GM12873 (cell line): ENCODE measurements at regions not wholly inside any gene's neighbourhood (a gene's known extent, or its start where the extent isn't known, plus 50 kb on each side); places are given as distances from the start of the nearest gene placed in this dataset.

Source experiments
- TF ChIP-seq, protein P1 (sequence below): IDR thresholded peaks from 2 replicates; pipeline ENCODE4 v1.5.1; 2012; ENCODE audit warnings: low read depth, mild to moderate bottlenecking, moderate library complexity, low read length, control low read depth; ENCODE audit not compliant: insufficient read depth; ENCODE audit errors: missing control alignments

DNA sequence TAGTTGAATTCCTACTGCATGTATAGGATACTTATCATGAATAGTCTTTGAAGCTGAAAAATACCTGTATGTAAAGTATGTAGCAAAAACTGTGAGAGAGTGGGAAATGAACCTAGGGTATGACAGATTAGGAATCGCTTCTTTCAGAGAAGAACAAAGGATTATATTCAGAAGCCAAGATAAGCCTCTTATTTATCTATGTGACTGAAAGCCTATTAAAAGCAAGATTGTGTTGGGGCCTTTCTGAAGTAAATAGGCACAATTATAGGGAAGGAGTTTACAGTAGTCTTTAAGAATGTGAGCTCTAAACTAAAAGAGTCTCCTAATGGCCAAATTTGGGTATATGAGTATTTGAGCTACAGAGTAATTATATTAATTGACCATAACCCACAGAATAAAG, 102.1 kb downstream of the MTERF1 start:
- TF ChIP-seq, protein P1, sequence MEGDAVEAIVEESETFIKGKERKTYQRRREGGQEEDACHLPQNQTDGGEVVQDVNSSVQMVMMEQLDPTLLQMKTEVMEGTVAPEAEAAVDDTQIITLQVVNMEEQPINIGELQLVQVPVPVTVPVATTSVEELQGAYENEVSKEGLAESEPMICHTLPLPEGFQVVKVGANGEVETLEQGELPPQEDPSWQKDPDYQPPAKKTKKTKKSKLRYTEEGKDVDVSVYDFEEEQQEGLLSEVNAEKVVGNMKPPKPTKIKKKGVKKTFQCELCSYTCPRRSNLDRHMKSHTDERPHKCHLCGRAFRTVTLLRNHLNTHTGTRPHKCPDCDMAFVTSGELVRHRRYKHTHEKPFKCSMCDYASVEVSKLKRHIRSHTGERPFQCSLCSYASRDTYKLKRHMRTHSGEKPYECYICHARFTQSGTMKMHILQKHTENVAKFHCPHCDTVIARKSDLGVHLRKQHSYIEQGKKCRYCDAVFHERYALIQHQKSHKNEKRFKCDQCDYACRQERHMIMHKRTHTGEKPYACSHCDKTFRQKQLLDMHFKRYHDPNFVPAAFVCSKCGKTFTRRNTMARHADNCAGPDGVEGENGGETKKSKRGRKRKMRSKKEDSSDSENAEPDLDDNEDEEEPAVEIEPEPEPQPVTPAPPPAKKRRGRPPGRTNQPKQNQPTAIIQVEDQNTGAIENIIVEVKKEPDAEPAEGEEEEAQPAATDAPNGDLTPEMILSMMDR, result no peak

DNA sequence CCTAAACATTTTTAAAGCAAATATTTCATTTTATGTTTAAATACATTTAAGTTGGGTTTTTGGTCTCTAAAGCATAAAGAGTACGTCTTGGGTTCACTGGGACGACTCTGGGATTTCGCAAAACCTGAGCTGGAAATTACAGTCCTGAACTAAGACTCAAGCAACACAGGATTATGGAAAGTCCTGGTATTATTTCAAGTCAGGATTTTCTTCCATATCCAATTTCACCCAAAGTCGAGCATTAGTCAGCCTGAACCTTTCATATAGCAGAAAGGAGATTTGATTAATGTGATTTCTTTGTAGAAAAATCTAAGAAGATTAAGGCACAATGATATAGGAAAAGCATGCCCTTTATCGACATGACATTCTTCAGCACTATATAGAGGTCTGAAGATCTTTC, 100.0 kb downstream of the MTERF1 start:
- TF ChIP-seq, protein P1, result no peak

DNA sequence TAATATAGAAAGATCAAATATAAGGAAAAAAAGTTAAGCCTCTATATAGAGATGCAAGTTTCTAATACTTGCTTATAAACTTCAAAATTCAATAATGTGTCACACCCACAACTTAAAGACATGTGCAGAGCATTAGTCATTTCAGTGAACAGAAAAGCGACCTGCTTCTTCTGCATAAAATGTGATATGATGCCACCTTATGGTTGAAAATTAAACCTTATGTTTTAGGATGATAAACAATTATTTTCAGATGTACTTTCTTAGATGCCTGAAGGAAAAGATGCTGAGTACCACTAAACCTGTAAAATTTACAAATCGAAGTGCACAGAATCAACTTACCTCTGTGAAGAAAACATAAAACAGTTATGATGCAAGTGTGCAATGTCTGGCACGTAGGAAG, 96.0 kb downstream of the MTERF1 start:
- TF ChIP-seq, protein P1, result peak; percentile 8

DNA sequence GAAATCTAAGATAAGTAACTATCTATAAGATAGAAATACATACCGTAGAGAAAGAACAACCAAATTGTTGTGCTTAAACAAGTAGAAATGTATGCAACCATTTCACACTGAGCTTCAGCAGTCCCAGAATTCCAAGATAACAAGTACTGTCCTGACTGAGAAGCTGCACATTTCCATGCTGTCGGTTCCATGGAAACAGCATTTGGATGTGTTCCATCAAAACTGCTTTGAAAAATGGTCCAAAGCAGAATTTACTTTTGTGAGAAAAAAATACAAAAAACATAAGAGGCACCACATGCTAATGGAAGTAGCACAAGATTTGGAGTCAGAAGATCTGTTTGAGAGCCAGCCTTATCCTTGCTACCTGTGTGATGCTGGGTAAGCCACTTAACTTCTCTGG, 92.6 kb downstream of the MTERF1 start:
- TF ChIP-seq, protein P1, result no peak

DNA sequence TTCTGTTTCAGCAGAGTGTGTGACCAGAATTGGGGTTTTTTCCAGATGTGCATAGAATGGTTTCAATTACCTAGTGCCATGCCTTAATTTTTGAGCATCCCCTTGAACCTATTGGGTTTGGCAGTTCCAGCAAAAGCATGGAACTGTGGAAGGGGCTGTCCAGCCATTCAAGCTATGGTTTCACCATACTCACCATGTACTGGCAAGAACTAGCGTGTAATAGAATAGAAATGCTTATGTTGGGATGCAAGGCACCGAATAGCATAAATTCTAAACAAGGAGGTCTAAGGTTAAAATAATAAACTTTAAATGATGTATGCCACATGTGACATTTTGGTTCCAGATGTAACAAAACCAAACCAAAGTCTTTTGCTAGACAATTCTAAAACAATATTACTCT, 91.4 kb downstream of the MTERF1 start:
- TF ChIP-seq, protein P1, result no peak

DNA sequence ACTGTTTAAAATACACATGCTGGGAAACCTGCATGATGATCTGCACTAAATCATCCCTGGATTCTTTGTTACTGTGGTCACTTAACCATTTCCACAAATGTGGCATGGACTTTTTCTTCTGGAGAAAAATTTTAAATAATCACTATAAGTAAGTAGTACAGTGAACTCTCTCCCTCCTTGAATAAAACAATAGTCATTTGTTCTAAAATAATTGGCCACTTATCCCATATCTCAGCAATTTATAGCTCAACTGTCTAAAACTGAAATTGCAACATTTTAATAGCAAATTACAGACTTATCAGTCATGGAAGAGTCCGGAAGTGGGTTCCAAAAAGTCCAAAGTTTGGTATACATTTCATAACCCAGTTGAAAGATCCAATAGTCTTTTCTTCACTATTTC, 90.9 kb downstream of the MTERF1 start:
- TF ChIP-seq, protein P1, result no peak

DNA sequence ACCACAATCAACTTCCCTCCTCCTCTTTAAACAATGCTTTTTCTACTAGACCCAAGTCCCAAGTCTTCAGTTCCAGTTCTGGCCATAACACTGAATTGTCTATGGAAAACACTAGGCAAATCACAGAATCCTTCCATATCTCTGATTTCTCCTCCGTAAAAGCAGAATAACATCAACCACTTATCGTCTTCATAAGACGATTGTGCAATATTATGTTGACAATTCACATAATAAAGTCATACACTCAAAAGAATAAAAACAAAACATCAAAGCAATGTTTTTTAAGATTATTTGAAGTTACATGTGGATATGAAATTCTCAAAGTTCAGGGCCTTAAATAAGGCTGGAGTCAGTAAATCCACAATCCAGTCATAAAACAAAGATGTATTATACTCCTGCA, 84.4 kb downstream of the MTERF1 start:
- TF ChIP-seq, protein P1, result no peak
